HEK293 (cell line): ENCODE measurements at regions not wholly inside any gene's neighbourhood (a gene's known extent, or its start where the extent isn't known, plus 50 kb on each side); places are given as distances from the start of the nearest gene placed in this dataset.

Experiments
- CTCF ChIA-PET: fragments of 350-600 bp; formaldehyde crosslinking; extraction: SDS; loops from one replicate; lab custom pipeline; 2021; ENCODE audit warnings: antibody characterized with exemption; lab: Yijun Ruan, JAX
- POLR2A ChIA-PET: fragments of 300-600 bp; formaldehyde crosslinking; extraction: SDS; loops from one replicate; lab custom pipeline; 2020; ENCODE audit warnings: antibody characterized with exemption, inconsistent platforms; lab: Yijun Ruan, JAX
- H3K27ac ChIP-seq: fragments of 200-500 bp; sonication (Bioruptor generic); 2 replicates; pipeline ENCODE4 v1.5.1; 2014; ENCODE audit warnings: low read depth, low read length, control low read depth, inconsistent platforms; ENCODE audit errors: extremely low read depth
- H3K36me3 ChIP-seq, 2 experiments: fragments of 200-500 bp in 1 of 2; sonication (Bioruptor generic) in 1 of 2; 1 replicate in 1 of 2; 2 replicates in 1 of 2; pipeline ENCODE4 v1.5.1; 2014 to 2017; ENCODE audit warnings: inconsistent platforms in 2 of 2, low read length in 2 of 2; ENCODE audit not compliant: control insufficient read depth in 2 of 2, insufficient read depth in 1 of 2
- H3K4me1 ChIP-seq: fragments of 200-500 bp; sonication (Bioruptor generic); 2 replicates; pipeline ENCODE4 v1.5.1; 2014; ENCODE audit warnings: mild to moderate bottlenecking, low read length, inconsistent platforms; ENCODE audit not compliant: control insufficient read depth, insufficient read depth
- H3K4me3 ChIP-seq: 2 replicates; pipeline ENCODE4 v1.5.1; 2011; ENCODE audit warnings: low read depth, mild to moderate bottlenecking, control low read depth, low read length, moderate library complexity
- H3K9me3 ChIP-seq: fragments of 200-500 bp; sonication (Bioruptor generic); 2 replicates; pipeline ENCODE4 v1.5.1; 2014; ENCODE audit warnings: low read depth, low read length, inconsistent platforms; ENCODE audit not compliant: control insufficient read depth, insufficient read depth
- BCL11B ChIP-seq: fragments of 450-650 bp; formaldehyde crosslinking; IDR thresholded peaks from 2 replicates; pipeline ENCODE4 v1.5.1; 2016; ENCODE audit warnings: low read depth, missing biosample characterization, missing genetic modification characterization
- SP3 ChIP-seq: fragments of 450-650 bp; formaldehyde crosslinking; IDR thresholded peaks from 2 replicates; pipeline ENCODE4 v1.5.1; 2016; ENCODE audit warnings: missing biosample characterization, missing genetic modification characterization
- ZBTB21 ChIP-seq: fragments of 450-650 bp; formaldehyde crosslinking; IDR thresholded peaks from 2 replicates; pipeline ENCODE4 v1.5.1; 2017; ENCODE audit warnings: missing biosample characterization, missing genetic modification characterization
- ZNF10 ChIP-seq: fragments of 450-650 bp; formaldehyde crosslinking; IDR thresholded peaks from 2 replicates; pipeline ENCODE4 v1.5.1; 2017; ENCODE audit warnings: missing biosample characterization, missing genetic modification characterization
- ZNF146 ChIP-seq: fragments of 450-650 bp; formaldehyde crosslinking; IDR thresholded peaks from 2 replicates; pipeline ENCODE4 v1.5.1; 2016; ENCODE audit warnings: missing biosample characterization, missing genetic modification characterization
- ZNF174 ChIP-seq: fragments of 450-650 bp; formaldehyde crosslinking; IDR thresholded peaks from 2 replicates; pipeline ENCODE4 v1.5.0; 2017; ENCODE audit warnings: missing biosample characterization, mild to moderate bottlenecking, missing genetic modification characterization
- ZNF184 ChIP-seq: fragments of 450-650 bp; IDR thresholded peaks from 2 replicates; pipeline ENCODE4 v1.5.1; 2018; ENCODE audit warnings: missing biosample characterization, mild to moderate bottlenecking, missing genetic modification characterization
- ZNF521 ChIP-seq: fragments of 450-650 bp; formaldehyde crosslinking; IDR thresholded peaks from 2 replicates; pipeline ENCODE4 v1.5.1; 2017; ENCODE audit warnings: missing biosample characterization, mild to moderate bottlenecking, missing genetic modification characterization
- ZNF621 ChIP-seq: fragments of 450-650 bp; formaldehyde crosslinking; IDR thresholded peaks from 2 replicates; pipeline ENCODE4 v1.5.1; 2017; ENCODE audit warnings: missing biosample characterization, missing genetic modification characterization
- ZNF626 ChIP-seq: fragments of 450-650 bp; sonication (Bioruptor Pico); formaldehyde crosslinking; IDR thresholded peaks from 2 replicates; pipeline ENCODE4 v1.5.1; 2018; ENCODE audit warnings: missing biosample characterization, missing genetic modification characterization, inconsistent platforms
- ZNF629 ChIP-seq: fragments of 450-650 bp; formaldehyde crosslinking; IDR thresholded peaks from 2 replicates; pipeline ENCODE4 v1.5.1; 2017; ENCODE audit warnings: missing biosample characterization, missing genetic modification characterization
- ZNF677 ChIP-seq: fragments of 450-650 bp; IDR thresholded peaks from 2 replicates; pipeline ENCODE4 v1.5.0; 2018; ENCODE audit warnings: missing biosample characterization, mild to moderate bottlenecking, missing genetic modification characterization, moderate library complexity
- ZNF785 ChIP-seq: fragments of 450-650 bp; formaldehyde crosslinking; IDR thresholded peaks from 2 replicates; pipeline ENCODE4 v1.5.1; 2016; ENCODE audit warnings: missing biosample characterization, missing genetic modification characterization
- TF ChIP-seq, protein P1 (sequence below): fragments of 450-650 bp; formaldehyde crosslinking; optimal IDR thresholded peaks from 2 replicates; pipeline ENCODE3; 2016; ENCODE audit warnings: missing biosample characterization, mild to moderate bottlenecking, missing genetic modification characterization
- TF ChIP-seq, protein P2 (sequence below): fragments of 450-650 bp; formaldehyde crosslinking; conservative IDR thresholded peaks from 2 replicates; pipeline ENCODE4 v1.5.1; 2016; ENCODE audit warnings: low read depth, missing biosample characterization, missing genetic modification characterization
- TF ChIP-seq, protein P3 (sequence below): fragments of 450-650 bp; formaldehyde crosslinking; IDR thresholded peaks from 2 replicates; pipeline ENCODE4 v1.5.1; 2017; ENCODE audit warnings: missing biosample characterization, missing genetic modification characterization
- TF ChIP-seq, protein P4 (sequence below): fragments of 450-650 bp; formaldehyde crosslinking; IDR thresholded peaks from 2 replicates; pipeline ENCODE4 v1.5.1; 2016; ENCODE audit warnings: missing biosample characterization, missing genetic modification characterization
- TF ChIP-seq, protein P5 (sequence below): fragments of 450-650 bp; formaldehyde crosslinking; IDR thresholded peaks from 2 replicates; pipeline ENCODE4 v1.5.1; 2017; ENCODE audit warnings: missing biosample characterization, missing genetic modification characterization
- TF ChIP-seq, protein P6 (sequence below): fragments of 450-650 bp; formaldehyde crosslinking; IDR thresholded peaks from 2 replicates; pipeline ENCODE4 v1.5.1; 2016; ENCODE audit warnings: missing biosample characterization, missing genetic modification characterization

DNA sequence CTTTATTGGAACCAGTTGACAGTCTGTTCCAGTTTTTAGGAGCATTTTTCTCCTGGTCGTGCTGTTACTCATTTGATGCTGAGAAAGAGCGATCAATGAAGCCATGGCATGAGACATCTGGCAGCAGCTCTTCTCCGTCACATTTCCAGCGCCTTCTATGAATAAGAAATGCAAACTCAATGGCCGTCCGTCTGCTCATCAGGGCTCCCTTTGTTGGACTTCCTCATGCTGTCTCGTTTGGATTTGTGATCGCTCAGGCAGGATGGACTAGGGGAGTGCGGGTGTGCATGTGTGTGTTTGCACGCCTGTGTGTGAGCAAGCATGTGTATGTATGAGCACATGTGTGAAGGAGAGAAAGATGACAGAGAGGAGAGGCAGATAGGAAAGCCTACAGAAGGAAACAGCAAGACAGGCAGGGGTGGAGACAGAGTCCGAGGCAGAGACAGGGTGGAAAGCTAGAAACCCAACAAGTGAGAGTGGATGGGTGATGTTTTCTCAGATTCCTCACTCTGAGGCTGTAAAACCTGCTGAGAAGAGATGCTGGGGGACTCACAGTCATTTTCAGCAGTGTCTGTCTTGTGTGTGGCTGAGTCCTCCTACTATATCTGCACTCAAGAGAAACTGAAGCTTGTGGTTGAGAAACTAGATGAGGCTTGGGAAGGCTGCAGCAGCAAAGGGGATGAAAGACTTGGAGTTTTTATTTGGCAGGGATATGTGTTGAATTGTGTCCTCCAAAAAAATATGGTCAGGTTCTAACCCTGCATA lies 56.0 kb upstream of the CLMP start:
- no peaks in the 10 kb centered on the region for H3K4me1 ChIP-seq
- no peak overlapping the region for H3K4me3 ChIP-seq
- TF ChIP-seq ZBTB21 (tag by site-specific recombination) = no peak
- no peak for TF ChIP-seq ZNF629 (tag by site-specific recombination)
- TF ChIP-seq ZNF621 (tag by site-specific recombination) = no peak
- TF ChIP-seq ZNF521 (tag by site-specific recombination) = no peak
- TF ChIP-seq BCL11B (tag by site-specific recombination) = no peak
- TF ChIP-seq ZNF626 (tag by site-specific recombination) = no peak
- TF ChIP-seq, protein P1, sequence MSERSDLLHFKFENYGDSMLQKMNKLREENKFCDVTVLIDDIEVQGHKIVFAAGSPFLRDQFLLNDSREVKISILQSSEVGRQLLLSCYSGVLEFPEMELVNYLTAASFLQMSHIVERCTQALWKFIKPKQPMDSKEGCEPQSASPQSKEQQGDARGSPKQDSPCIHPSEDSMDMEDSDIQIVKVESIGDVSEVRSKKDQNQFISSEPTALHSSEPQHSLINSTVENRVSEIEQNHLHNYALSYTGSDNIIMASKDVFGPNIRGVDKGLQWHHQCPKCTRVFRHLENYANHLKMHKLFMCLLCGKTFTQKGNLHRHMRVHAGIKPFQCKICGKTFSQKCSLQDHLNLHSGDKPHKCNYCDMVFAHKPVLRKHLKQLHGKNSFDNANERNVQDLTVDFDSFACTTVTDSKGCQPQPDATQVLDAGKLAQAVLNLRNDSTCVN = no peak
- TF ChIP-seq, protein P2, sequence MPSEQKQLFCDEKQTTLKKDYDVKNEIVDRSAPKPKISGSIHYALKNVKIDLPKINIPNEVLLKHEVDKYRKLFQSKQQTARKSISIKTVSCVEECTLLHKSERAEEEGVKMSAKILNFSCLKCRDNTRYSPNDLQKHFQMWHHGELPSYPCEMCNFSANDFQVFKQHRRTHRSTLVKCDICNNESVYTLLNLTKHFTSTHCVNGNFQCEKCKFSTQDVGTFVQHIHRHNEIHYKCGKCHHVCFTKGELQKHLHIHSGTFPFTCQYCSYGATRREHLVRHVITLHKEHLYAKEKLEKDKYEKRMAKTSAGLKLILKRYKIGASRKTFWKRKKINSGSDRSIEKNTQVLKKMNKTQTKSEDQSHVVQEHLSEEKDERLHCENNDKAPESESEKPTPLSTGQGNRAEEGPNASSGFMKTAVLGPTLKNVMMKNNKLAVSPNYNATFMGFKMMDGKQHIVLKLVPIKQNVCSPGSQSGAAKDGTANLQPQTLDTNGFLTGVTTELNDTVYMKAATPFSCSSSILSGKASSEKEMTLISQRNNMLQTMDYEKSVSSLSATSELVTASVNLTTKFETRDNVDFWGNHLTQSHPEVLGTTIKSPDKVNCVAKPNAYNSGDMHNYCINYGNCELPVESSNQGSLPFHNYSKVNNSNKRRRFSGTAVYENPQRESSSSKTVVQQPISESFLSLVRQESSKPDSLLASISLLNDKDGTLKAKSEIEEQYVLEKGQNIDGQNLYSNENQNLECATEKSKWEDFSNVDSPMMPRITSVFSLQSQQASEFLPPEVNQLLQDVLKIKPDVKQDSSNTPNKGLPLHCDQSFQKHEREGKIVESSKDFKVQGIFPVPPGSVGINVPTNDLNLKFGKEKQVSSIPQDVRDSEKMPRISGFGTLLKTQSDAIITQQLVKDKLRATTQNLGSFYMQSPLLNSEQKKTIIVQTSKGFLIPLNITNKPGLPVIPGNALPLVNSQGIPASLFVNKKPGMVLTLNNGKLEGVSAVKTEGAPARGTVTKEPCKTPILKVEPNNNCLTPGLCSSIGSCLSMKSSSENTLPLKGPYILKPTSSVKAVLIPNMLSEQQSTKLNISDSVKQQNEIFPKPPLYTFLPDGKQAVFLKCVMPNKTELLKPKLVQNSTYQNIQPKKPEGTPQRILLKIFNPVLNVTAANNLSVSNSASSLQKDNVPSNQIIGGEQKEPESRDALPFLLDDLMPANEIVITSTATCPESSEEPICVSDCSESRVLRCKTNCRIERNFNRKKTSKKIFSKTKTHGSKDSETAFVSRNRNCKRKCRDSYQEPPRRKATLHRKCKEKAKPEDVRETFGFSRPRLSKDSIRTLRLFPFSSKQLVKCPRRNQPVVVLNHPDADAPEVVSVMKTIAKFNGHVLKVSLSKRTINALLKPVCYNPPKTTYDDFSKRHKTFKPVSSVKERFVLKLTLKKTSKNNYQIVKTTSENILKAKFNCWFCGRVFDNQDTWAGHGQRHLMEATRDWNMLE (tag by site-specific recombination) = no peak
- TF ChIP-seq, protein P3, sequence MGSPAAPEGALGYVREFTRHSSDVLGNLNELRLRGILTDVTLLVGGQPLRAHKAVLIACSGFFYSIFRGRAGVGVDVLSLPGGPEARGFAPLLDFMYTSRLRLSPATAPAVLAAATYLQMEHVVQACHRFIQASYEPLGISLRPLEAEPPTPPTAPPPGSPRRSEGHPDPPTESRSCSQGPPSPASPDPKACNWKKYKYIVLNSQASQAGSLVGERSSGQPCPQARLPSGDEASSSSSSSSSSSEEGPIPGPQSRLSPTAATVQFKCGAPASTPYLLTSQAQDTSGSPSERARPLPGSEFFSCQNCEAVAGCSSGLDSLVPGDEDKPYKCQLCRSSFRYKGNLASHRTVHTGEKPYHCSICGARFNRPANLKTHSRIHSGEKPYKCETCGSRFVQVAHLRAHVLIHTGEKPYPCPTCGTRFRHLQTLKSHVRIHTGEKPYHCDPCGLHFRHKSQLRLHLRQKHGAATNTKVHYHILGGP = no peak
- no peak for TF ChIP-seq ZNF174 (tag by site-specific recombination)
- TF ChIP-seq ZNF785 (tag by site-specific recombination) = no peak
- TF ChIP-seq, protein P4, sequence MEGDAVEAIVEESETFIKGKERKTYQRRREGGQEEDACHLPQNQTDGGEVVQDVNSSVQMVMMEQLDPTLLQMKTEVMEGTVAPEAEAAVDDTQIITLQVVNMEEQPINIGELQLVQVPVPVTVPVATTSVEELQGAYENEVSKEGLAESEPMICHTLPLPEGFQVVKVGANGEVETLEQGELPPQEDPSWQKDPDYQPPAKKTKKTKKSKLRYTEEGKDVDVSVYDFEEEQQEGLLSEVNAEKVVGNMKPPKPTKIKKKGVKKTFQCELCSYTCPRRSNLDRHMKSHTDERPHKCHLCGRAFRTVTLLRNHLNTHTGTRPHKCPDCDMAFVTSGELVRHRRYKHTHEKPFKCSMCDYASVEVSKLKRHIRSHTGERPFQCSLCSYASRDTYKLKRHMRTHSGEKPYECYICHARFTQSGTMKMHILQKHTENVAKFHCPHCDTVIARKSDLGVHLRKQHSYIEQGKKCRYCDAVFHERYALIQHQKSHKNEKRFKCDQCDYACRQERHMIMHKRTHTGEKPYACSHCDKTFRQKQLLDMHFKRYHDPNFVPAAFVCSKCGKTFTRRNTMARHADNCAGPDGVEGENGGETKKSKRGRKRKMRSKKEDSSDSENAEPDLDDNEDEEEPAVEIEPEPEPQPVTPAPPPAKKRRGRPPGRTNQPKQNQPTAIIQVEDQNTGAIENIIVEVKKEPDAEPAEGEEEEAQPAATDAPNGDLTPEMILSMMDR (tag by site-specific recombination) = no peak
- no peak for TF ChIP-seq ZNF184 (tag by site-specific recombination)
- H3K27ac ChIP-seq = no peak overlapping the region
- H3K9me3 ChIP-seq = no peaks in the 10 kb centered on the region
- H3K36me3 ChIP-seq = no peaks in the 10 kb centered on the region
- ChIA-PET POLR2A (interaction anchor here (0.6 kb wide), 1 partner anchor 166 kb away, joined by 5 read pairs; no protein-coding TSS in a partner anchor), CTCF (interaction anchor here (2.9 to 3.9 kb wide), 2 partner anchors 10 to 140 kb away, joined by 25 to 29 read pairs; no protein-coding TSS in a partner anchor)

DNA sequence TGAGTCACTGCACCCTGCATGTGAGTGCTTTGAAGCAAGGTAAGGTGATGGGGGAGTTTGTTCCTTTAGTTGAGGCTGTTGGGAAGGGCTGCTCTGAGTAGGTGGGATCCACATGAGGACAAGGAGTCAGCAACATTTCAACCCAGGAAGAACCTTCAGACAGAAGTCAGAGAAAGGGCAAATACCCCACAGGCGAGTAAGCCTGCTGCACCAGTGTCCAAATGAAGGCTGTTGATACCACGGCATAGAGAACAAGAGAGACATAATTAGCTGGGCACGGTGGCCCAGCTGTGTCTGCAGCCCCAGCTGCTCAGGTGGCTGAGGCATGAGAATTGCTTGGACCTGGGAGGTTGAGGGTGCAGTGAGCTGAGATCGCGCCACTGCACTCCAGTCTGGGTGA lies 54.3 kb upstream of the CLMP start:
- Histone ChIP-seq H3K36me3 (no peaks in the 10 kb centered on the region), H3K27ac (no peak overlapping the region), H3K9me3 (no peaks in the 10 kb centered on the region), H3K4me3 (no peak overlapping the region), H3K4me1 (no peaks in the 10 kb centered on the region)
- ChIA-PET POLR2A (no interaction called here), CTCF (interaction anchor here (0.6 to 3.9 kb wide), 4 partner anchors 12 to 386 kb away, joined by 3 to 25 read pairs (median 8); no protein-coding TSS in a partner anchor)
- TF ChIP-seq SP3 (tag by site-specific recombination) (no peak), ZNF146 (no peak), ZNF677 (tag by site-specific recombination) (no peak), ZNF10 (no peak)
- TF ChIP-seq, protein P5, sequence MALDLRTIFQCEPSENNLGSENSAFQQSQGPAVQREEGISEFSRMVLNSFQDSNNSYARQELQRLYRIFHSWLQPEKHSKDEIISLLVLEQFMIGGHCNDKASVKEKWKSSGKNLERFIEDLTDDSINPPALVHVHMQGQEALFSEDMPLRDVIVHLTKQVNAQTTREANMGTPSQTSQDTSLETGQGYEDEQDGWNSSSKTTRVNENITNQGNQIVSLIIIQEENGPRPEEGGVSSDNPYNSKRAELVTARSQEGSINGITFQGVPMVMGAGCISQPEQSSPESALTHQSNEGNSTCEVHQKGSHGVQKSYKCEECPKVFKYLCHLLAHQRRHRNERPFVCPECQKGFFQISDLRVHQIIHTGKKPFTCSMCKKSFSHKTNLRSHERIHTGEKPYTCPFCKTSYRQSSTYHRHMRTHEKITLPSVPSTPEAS (tag by site-specific recombination) = no peak
- TF ChIP-seq, protein P6, sequence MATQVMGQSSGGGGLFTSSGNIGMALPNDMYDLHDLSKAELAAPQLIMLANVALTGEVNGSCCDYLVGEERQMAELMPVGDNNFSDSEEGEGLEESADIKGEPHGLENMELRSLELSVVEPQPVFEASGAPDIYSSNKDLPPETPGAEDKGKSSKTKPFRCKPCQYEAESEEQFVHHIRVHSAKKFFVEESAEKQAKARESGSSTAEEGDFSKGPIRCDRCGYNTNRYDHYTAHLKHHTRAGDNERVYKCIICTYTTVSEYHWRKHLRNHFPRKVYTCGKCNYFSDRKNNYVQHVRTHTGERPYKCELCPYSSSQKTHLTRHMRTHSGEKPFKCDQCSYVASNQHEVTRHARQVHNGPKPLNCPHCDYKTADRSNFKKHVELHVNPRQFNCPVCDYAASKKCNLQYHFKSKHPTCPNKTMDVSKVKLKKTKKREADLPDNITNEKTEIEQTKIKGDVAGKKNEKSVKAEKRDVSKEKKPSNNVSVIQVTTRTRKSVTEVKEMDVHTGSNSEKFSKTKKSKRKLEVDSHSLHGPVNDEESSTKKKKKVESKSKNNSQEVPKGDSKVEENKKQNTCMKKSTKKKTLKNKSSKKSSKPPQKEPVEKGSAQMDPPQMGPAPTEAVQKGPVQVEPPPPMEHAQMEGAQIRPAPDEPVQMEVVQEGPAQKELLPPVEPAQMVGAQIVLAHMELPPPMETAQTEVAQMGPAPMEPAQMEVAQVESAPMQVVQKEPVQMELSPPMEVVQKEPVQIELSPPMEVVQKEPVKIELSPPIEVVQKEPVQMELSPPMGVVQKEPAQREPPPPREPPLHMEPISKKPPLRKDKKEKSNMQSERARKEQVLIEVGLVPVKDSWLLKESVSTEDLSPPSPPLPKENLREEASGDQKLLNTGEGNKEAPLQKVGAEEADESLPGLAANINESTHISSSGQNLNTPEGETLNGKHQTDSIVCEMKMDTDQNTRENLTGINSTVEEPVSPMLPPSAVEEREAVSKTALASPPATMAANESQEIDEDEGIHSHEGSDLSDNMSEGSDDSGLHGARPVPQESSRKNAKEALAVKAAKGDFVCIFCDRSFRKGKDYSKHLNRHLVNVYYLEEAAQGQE = no peak
